Left cardiac atrium (tissue), 4 donors: ENCODE measurements at regions not wholly inside any gene's neighbourhood (a gene's known extent, or its start where the extent isn't known, plus 50 kb on each side); places are given as distances from the start of the nearest gene placed in this dataset.

ENCODE experiments used
- ATAC-seq, 2 donors: fragments of 200-7000 bp; cut with Tn5 transposase; one replicate each; pipeline ENCODE4 v1.9.1; 2020; ENCODE audit warnings: mild to moderate bottlenecking in 2 of 2, moderate library complexity in 2 of 2
- DNase-seq: peaks from one replicate; pipeline ENCODE4 v3.0.0-alpha.2; 2020
- intact Hi-C, 2 donors: fragments of 100-400 bp; cut with DNase I; formaldehyde crosslinking; loops; one replicate each; pipeline versions ENCODE4 v1.14.1 to v1.15.1; 2022 to 2023
- donor health status: DM: no; HTN: yes; CAD: no.
- donor health status: DM: no; HTN: yes; CAD: no; lungs with severe emphysema.
- donor health status: DM: yes; HTN: yes; CAD: no.
- donor health status: Dilated cardiomyopathy.

GRCh38 chr18:5661179-5661578 is 117.4 kb upstream of the EPB41L3 start:
- DNase-seq (no peak), ATAC-seq (no peak)
- intact Hi-C loops, result no loop called here

DNA sequence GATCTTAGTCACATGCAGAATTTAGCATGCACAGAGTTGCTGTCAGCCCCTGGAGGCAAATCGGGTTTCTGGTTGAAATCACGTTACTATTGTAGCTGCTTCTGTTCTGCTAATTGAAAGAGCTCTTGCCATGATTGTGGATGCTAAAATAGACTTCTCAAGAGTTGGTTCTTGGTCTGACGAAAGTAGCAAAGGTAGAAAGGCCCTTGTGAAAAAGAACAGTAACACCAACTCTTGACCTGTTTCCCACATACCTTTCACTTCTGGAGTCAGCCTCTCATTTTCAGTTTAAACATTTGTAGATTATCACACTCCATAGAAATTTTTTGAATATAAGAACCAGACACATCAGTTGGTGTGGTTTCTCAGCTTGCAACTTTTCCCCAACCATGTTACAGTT is 110.0 kb upstream of the EPB41L3 start:
- DNase-seq (no peak), ATAC-seq (no peak)
- intact Hi-C loops, result no loop called here

DNA sequence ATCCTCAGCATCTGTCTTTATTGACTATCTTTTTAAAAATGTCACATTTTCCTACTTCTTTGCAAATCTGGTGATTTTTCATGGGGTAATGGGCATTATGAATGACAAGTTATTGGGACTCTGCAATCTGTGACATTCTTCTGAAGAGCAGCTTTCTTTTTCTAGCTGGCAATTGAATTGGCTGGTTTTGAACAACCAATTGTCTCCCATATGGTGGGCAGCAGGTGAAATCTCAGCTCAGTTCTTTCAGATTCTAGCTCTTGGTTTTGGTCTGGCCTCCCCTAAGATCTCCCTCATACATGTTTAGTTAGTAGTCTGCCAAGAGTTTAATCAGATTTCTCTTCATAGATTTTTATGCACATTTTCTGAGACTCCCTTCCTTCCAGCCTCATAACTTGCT is 107.9 kb upstream of the EPB41L3 start:
- intact Hi-C loops, result no loop called here
- no peak for ATAC-seq
- no peak for DNase-seq

DNA sequence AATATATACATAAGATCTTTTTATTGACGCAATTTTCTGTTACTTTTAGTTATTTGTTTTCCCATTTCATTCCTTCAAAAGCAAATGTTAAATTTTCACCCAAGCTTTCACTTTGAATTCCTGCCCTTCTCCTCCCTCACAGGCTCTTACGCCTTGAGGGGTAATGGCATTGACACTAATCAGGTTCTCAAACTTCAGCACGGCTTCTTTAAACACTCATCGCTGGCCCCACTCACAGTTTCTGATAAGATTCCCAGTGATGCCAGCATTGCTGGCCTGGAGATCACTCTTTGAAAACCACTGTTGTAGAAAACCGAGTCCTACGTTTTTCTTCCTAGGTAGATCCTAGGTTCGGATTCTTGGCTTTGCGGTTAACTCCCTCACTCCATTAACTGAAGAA is 105.6 kb upstream of the EPB41L3 start:
- DNase-seq (no peak), ATAC-seq (no peak)
- intact Hi-C loops, result no loop called here

- intact Hi-C loops, result no loop called here
These were observed 102.9 kb upstream of the EPB41L3 start for GRCh38 chr18:5646739-5647138.

GRCh38 chr18:5643288-5643687 is 99.5 kb upstream of the EPB41L3 start:
- intact Hi-C loops, result no loop called here
- DNase-seq (no peak), ATAC-seq (no peak)

More at GRCh38 chr18:5646739-5647138, 102.9 kb upstream of the EPB41L3 start:
- DNase-seq (no peak), ATAC-seq (peak in 1 of 2 donors; percentile 56)

DNA sequence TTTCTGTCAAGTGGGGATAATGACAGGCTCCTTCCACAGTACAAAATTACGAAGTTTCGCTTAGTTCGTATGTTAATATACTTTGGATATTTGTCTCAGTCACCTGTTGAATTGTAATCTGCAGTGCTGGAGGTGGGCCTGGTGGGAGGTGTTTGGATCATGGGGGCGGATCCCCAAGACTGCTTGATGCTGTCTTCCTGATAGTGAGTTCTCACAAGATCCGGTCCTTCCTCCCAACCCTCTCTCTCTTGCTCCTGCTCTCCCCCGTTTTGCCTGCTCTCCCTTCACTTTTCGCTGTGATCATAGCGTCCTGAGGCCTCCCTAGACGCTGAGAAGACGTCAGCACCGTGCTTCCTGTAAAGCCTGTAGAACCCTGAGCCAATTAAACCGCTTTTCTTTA is 97.1 kb upstream of the EPB41L3 start:
- intact Hi-C loops, result no loop called here
- no peak for ATAC-seq
- no peak for DNase-seq

DNA sequence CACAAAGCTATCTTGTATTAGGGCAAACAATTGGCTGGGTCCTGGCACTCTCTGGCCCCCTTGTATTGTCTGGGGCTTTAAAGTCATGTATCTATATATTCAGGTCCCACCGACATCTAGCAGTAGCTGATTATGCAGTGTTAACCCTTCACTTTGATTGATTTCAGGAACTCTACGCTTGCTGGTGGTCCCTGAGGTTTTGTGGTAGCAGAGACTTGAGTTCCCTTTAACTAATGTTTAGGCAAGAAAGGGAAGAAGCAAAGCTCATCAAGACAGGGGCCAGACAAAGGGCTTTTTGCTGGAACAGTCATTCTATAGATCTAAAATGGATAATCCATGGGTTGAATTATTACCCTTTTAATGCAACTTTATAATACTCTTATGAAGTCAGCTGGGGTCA is 95.3 kb upstream of the EPB41L3 start:
- no peak for ATAC-seq
- intact Hi-C loops, result no loop called here
- DNase-seq, result no peak

- intact Hi-C loops, result no loop called here
These were observed 88.2 kb upstream of the EPB41L3 start for GRCh38 chr18:5632041-5632440.

GRCh38 chr18:5630900-5631413 is 87.2 kb upstream of the EPB41L3 start:
- no peak for ATAC-seq
- DNase-seq, result no peak
- intact Hi-C loops, result no loop called here

More at GRCh38 chr18:5632041-5632440, 88.2 kb upstream of the EPB41L3 start:
- DNase-seq (no peak), ATAC-seq (no peak)

DNA sequence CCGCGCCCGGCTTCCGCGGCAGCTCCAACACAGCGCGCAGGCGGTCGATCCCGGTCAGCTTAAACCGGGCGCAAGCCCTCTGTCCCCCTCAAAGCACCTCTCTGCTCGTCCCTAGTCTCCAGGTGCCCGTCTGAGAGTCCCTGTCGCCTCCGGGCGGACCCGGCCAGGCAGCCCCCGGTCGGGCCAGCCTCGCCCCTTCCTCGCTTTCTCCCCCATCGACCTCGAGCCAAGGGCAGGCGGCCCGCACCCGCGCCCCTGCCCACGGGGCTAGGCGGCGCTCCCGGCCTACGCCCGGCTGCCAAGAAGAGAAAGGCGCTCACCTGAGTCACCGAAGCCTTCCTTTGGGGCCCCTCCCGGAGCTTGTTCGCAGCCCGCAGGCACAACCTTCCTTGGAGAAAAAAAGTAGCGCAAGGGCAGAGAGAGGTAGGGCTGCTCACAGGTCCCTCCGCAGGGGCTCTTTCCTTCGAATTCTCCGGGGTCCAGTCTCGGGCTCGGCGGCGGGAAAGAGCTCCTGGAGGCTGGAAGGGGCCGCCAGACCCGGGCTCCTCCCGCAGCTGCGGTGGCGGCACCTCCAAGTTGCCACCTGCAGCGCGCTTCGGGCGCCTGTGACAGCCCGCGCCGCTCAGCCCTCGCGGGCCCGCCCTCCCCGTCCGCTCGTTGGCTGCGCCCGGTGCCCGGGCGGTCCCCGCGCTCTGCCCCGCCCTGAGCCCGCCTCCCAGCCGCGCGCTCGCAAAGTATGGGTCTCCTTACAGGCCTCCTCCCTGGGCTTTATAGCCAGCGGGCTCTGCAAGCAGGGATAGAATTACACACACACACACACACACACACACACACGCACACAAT is 86.5 kb upstream of the EPB41L3 start:
- ATAC-seq, result peak; percentile 94 to 95
- intact Hi-C loops, result no loop called here

DNA sequence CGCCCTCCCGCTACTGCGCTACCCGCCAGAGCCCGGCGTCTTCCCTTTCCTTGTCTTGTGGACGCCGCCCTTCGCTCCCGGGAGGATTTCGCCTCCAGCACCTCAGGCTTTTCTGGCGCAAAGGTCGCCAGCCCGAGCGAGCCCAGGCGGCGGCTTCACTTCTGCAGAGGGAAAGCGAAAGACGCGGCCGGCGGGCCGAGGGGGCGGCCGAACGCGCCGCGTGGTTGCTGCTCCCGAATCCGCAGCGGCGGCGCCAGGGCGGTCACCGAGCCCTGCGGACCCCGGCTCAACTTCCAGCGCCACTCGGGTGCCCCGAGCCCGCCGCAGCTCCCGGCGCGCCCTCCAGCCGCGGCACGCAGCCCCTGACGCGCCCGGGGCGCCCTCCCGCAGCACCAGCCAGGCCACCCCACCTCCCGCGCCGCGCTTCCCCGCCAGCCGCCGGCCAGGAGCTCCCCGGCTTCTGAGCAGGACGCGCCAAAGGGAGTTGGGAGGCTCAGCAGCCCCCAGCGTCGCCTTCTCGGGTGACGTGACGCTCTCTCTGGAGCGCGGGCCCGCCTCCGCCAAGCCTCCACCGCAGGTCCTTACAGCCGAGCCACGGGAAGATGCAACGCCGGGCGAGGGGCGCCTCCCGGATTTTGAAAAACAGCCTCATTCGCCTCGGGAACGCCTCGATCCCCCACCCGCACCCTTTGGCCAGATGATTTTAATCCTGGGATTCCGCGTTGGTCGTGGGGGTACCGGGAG is 84.9 kb upstream of the EPB41L3 start:
- intact Hi-C loops, result no loop called here
- ATAC-seq, result peak; percentile 32 to 47

More for the DNA sequence above, 86.5 kb upstream of the EPB41L3 start:
- DNase-seq, result peak; percentile 82

DNA sequence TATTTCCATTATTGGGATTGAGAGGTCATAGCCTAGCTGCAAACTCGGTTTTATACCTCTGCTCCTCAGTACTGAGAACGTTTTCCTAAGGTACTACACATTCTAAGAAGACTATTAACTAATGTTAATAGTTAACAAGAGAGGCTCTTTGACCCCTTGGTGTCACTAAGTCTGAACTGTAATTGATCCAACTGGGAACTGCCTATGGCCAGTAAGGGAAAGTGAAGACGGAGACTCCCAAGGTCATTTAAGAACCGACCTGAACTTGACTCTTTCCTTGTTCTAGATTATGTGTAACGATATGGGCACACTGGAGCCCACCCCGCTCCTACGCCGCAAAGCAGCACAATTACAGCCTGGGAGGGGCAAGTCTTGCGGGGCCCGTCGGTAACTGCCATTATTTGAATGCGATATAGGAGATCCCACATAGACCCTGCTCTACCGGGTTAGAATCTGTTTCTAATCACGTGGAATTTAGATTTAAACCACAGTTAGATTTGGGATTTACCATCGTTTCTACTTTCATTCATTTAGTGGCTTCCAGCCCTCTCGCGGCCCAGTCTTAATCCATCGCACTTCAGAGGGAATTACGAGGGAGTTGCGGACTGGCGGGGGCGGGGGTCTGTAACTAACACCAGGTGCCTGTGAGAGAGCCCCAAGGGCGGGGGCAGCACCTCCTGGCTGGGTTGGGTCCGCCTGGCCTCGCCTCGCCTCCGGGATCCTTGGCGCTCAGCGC is 84.1 kb upstream of the EPB41L3 start:
- ATAC-seq (peak in 1 of 2 donors; percentile 5), DNase-seq (no peak)
- intact Hi-C loops, result no loop called here

More for the DNA sequence above, 84.9 kb upstream of the EPB41L3 start:
- DNase-seq, result peak; percentile 70

- intact Hi-C loops, result no loop called here
- ATAC-seq, result no peak
- DNase-seq, result no peak
These were observed 82.5 kb upstream of the EPB41L3 start for GRCh38 chr18:5626130-5626880.

DNA sequence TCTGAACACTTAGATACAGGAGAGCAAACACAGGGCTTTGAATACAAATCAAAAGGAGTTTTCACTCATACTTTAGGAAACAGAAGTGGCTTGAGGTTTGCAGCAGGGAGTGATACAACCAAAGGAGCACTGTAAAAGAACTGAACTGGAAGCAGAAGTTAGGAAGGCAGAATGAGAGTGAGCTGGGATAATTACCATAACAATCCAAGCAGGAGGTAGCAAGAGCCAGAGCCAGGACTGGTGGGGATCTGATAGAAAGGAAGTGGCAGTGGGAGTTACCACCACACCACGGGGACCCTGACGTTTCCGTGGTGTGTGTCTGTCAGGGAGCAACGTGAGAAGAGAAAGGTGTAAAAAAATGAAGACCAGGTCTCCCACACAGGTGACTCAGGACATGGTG is 81.3 kb upstream of the EPB41L3 start:
- ATAC-seq (no peak), DNase-seq (no peak)
- intact Hi-C loops, result no loop called here

DNA sequence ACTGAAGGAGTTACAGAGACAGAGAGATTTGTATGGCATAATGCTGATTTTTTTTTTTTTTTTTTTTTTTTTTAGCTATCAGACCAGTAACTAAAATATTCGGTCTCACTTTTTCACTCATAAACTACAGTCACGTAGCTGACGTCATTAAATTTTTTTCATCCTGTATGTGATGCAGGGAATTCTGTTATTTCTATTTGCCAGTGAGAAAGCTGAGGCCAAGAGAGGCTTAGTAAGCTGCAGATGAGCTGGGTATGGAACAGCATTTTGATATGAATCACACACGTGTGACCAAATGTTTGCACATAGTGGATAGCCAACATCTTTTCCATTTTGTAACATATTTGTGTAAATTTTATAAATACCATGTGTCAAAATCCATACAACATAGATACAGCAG is 79.1 kb upstream of the EPB41L3 start:
- DNase-seq (no peak), ATAC-seq (no peak)
- intact Hi-C loops, result no loop called here

GRCh38 chr18:5620289-5620688 is 76.5 kb upstream of the EPB41L3 start:
- ATAC-seq, result no peak
- no peak for DNase-seq
- intact Hi-C loops, result no loop called here

GRCh38 chr18:5619376-5619775 is 75.6 kb upstream of the EPB41L3 start:
- intact Hi-C loops, result no loop called here
- ATAC-seq, result no peak
- no peak for DNase-seq
